ENCODE measurements at regions not wholly inside any gene's neighbourhood (a gene's known extent, or its start where the extent isn't known, plus 50 kb on each side); places are given as distances from the start of the nearest gene placed in this dataset.

- intact Hi-C loops (cut with micrococcal nuclease; ENCODE audit: unreplicated experiment) (no loop called here), in situ Hi-C loops (cut with HindIII; ENCODE audit: low pct_unique_long_range_greater_than_20kb, low sequenced_read_pairs) (no loop called here)
- peak; percentile 50; the same call in 1 of the 2 replicates for ATAC-seq
- no peaks in the 10 kb centered on the region for H3K9me3 ChIP-seq (ENCODE audit: control insufficient read depth, insufficient read depth, low read depth, low read length)
- TF ChIP-seq TCF7L2 (IDR thresholded peaks at IDR 0.05; ENCODE audit: low read depth, low read length) (peak; percentile 61), REST (IDR thresholded peaks at IDR 0.05; ENCODE audit: insufficient read depth in 1 of 2, low read depth in 2 of 2, low read length in 1 of 2) (no peak)
- no peaks in the 10 kb centered on the region for H3K36me3 ChIP-seq (ENCODE audit: control insufficient read depth, insufficient read depth, low read length)
- H3K27me3 ChIP-seq (ENCODE audit: control insufficient read depth, insufficient read depth, low read length) = no peaks in the 10 kb centered on the region
- no TSS peak for BruUV-seq (replicated peaks)
- H3K4me3 ChIP-seq (ENCODE audit: low read depth in 2 of 2, low read length in 2 of 2) = no peak overlapping the region
- H3K27ac ChIP-seq (ENCODE audit: low read length) = no peak overlapping the region
- H3K4me1 ChIP-seq (ENCODE audit: control insufficient read depth, insufficient read depth, low read length) = 0 out of 2 replicates have a peak, but pooled peaks cover 2% of the 10 kb centered on the region
- ChIA-PET POLR2A (no interaction called here), CTCF (no interaction called here)
- DNase-seq (ENCODE audit: low read depth, low spot score) = no peak
Observed at GRCh38 chr2:113807721-113808120, 51.3 kb upstream of the SLC35F5 start.

- Histone ChIP-seq H3K4me1 (ENCODE audit: control insufficient read depth, insufficient read depth, low read length) (0 out of 2 replicates have a peak, but pooled peaks cover 2% of the 10 kb centered on the region), H3K4me3 (ENCODE audit: low read depth in 2 of 2, low read length in 2 of 2) (no peak overlapping the region), H3K27me3 (ENCODE audit: control insufficient read depth, insufficient read depth, low read length) (no peaks in the 10 kb centered on the region; the same call in 1 of the 2 replicates), H3K27ac (ENCODE audit: low read length) (peak overlapping the region; percentile 74), H3K36me3 (ENCODE audit: control insufficient read depth, insufficient read depth, low read length) (no peaks in the 10 kb centered on the region), H3K9me3 (ENCODE audit: control insufficient read depth, insufficient read depth, low read depth, low read length) (no peaks in the 10 kb centered on the region)
- peak; percentile 54; the same call in 1 of the 2 replicates for TF ChIP-seq TCF7L2 (IDR thresholded peaks at IDR 0.05; ENCODE audit: low read depth, low read length)
- TF ChIP-seq POLR2AphosphoS5 (IDR thresholded peaks at IDR 0.05; ENCODE audit: low read depth, low read length) = no peak
- no peak for TF ChIP-seq SIN3A (IDR thresholded peaks at IDR 0.05; ENCODE audit: borderline replicate concordance, insufficient read depth, low read depth, low read length)
- in situ Hi-C loops (cut with HindIII; ENCODE audit: low pct_unique_long_range_greater_than_20kb, low sequenced_read_pairs) = no loop called here
- DNase-seq (ENCODE audit: low read depth, low spot score) (no peak), ATAC-seq (peak; percentile 76)
- intact Hi-C loops (cut with micrococcal nuclease; ENCODE audit: unreplicated experiment) = no loop called here
- BruUV-seq (replicated peaks) = no TSS peak
- ChIA-PET POLR2A (no interaction called here), CTCF (no interaction called here)
Observed at GRCh38 chr2:113806217-113806913, 49.9 kb upstream of the SLC35F5 start.
